Right atrium auricular region (tissue), 2 donors: ENCODE measurements at regions not wholly inside any gene's neighbourhood (a gene's known extent, or its start where the extent isn't known, plus 50 kb on each side); places are given as distances from the start of the nearest gene placed in this dataset.

Experiments
- DNase-seq: peaks from one replicate; pipeline ENCODE4 v3.0.0-alpha.2; 2019; ENCODE audit warnings: low spot score
- H3K27ac ChIP-seq, 2 donors: fragments of 200-600 bp; sonication (generic); 1 replicate in 1 of 2; 2 replicates in 1 of 2; pipeline ENCODE4 v1.5.1; 2016 to 2019
- H3K27me3 ChIP-seq, 2 donors: fragments of 200-600 bp; sonication (generic); one replicate each; pipeline versions ENCODE4 v1.5.1 to v1.6.0; 2017 to 2019
- H3K36me3 ChIP-seq: fragments of 200-600 bp; sonication (generic); one replicate; pipeline ENCODE4 v1.5.1; 2016
- H3K4me1 ChIP-seq, 2 donors: fragments of 200-600 bp; sonication (generic); one replicate each; pipeline versions ENCODE4 v1.5.1 to v1.6.0; 2017 to 2019
- H3K4me3 ChIP-seq, 2 donors: fragments of 200-600 bp; sonication (generic); 1 replicate in 1 of 2; 2 replicates in 1 of 2; pipeline ENCODE4 v1.5.1; 2017 to 2019; ENCODE audit warnings: mild to moderate bottlenecking in 1 of 2, moderate library complexity in 1 of 2
- H3K9me3 ChIP-seq, 2 donors: fragments of 200-600 bp; sonication (generic); one replicate each; pipeline ENCODE4 v1.5.1; 2019
- TF ChIP-seq, protein P1 (sequence below), 2 donors: fragments of 200-600 bp; sonication (generic); IDR thresholded peaks; one replicate each; pipeline ENCODE4 v1.5.1; 2019; ENCODE audit warnings: antibody characterized with exemption in 2 of 2

DNA sequence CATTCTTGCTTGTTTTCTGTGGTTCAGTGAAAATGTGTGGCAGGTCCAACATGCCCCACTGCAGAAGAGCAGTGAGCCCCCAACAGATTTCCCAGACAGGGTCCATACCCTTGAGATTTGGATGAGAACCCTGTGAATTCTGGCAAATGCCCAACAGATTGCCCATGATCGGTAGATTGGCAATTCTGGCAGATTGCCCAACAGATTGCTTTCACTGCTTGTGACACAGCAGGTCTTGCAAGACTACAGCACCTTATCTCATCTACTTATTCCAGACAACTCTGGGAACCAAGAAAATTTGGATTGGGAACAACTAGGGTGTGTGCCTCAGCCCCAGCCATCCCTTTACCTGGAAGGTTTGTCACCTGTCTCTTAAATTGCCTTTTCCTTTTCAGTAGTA lies 143.7 kb upstream of the COL1A2 start:
- Histone ChIP-seq H3K36me3 (no peaks in the 10 kb centered on the region), H3K9me3 (no peaks in the 10 kb centered on the region), H3K4me1 (no peaks in the 10 kb centered on the region), H3K4me3 (no peak overlapping the region), H3K27me3 (no peaks in the 10 kb centered on the region), H3K27ac (no peak overlapping the region)
- DNase-seq, result no peak
- TF ChIP-seq, protein P1, sequence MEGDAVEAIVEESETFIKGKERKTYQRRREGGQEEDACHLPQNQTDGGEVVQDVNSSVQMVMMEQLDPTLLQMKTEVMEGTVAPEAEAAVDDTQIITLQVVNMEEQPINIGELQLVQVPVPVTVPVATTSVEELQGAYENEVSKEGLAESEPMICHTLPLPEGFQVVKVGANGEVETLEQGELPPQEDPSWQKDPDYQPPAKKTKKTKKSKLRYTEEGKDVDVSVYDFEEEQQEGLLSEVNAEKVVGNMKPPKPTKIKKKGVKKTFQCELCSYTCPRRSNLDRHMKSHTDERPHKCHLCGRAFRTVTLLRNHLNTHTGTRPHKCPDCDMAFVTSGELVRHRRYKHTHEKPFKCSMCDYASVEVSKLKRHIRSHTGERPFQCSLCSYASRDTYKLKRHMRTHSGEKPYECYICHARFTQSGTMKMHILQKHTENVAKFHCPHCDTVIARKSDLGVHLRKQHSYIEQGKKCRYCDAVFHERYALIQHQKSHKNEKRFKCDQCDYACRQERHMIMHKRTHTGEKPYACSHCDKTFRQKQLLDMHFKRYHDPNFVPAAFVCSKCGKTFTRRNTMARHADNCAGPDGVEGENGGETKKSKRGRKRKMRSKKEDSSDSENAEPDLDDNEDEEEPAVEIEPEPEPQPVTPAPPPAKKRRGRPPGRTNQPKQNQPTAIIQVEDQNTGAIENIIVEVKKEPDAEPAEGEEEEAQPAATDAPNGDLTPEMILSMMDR (IDR thresholded peaks at IDR 0.05), result no peak

DNA sequence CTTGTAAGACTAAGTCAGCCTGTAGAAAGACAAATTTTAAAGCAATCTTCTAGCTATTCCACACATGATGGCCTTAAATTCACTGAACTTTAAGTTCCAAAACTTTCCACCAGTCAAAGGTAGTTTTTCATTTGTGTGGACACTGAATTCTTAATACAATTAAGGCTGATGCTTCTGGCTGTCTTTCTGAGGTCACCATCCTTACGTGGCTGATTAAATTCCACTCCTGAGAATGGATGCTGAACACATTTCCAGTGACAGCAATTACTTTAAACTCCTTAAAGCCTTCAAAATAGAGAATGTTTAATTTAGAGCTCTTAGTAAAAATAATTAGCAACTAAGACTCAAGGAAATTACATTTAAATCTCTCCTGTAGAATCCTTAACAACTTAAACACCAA lies 142.6 kb upstream of the COL1A2 start:
- Histone ChIP-seq H3K4me3 (no peak overlapping the region), H3K9me3 (no peaks in the 10 kb centered on the region), H3K27me3 (no peaks in the 10 kb centered on the region), H3K4me1 (no peaks in the 10 kb centered on the region), H3K27ac (no peak overlapping the region), H3K36me3 (no peaks in the 10 kb centered on the region)
- TF ChIP-seq, protein P1 (IDR thresholded peaks at IDR 0.05), result no peak
- no peak for DNase-seq

DNA sequence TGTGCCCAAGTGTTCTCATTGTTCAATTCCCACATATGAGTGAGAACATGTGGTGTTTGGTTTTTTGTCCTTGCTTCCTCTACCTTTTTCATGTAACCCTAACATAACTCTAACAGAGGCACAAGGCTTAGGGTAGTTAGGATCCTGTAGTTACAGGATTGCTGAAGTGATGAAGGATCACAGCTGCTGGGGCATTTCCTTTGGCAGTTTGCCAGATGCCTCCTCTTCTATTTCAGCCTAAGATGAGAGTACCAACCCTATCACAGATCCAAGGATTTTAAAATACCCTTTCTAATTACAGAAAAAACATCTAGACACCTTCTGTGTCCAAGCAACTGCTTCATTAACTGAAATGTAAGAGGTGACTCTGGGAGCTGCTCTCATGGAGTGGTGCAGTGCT lies 141.7 kb upstream of the COL1A2 start:
- DNase-seq, result no peak
- no peaks in the 10 kb centered on the region for H3K27me3 ChIP-seq
- no peaks in the 10 kb centered on the region for H3K4me1 ChIP-seq
- no peak overlapping the region for H3K4me3 ChIP-seq
- TF ChIP-seq, protein P1 (IDR thresholded peaks at IDR 0.05), result no peak
- H3K27ac ChIP-seq, result no peak overlapping the region
- no peaks in the 10 kb centered on the region for H3K36me3 ChIP-seq
- no peaks in the 10 kb centered on the region for H3K9me3 ChIP-seq

DNA sequence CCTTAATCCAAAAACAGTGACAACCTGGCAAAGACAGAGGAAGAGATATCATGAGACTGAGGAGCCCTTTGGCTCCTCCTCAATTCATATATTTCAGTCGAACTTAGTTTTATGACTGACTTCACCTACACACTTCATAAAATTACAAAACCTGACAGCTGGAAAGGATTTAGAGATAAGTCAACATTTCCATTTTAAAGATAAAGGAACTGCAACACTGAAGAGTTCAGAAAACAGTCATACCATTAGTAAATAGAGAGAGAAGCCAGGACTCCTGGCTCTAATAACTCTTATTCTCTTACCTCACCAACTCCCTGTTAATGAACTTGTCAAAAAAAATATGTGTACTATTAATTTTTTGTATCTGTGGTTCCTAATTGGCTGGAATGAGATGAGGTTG lies 141.0 kb upstream of the COL1A2 start:
- no peaks in the 10 kb centered on the region for H3K27me3 ChIP-seq
- no peaks in the 10 kb centered on the region for H3K36me3 ChIP-seq
- H3K4me1 ChIP-seq, result no peaks in the 10 kb centered on the region
- no peak for DNase-seq
- no peak overlapping the region for H3K27ac ChIP-seq
- H3K9me3 ChIP-seq, result no peaks in the 10 kb centered on the region
- no peak overlapping the region for H3K4me3 ChIP-seq
- TF ChIP-seq, protein P1 (IDR thresholded peaks at IDR 0.05), result no peak

DNA sequence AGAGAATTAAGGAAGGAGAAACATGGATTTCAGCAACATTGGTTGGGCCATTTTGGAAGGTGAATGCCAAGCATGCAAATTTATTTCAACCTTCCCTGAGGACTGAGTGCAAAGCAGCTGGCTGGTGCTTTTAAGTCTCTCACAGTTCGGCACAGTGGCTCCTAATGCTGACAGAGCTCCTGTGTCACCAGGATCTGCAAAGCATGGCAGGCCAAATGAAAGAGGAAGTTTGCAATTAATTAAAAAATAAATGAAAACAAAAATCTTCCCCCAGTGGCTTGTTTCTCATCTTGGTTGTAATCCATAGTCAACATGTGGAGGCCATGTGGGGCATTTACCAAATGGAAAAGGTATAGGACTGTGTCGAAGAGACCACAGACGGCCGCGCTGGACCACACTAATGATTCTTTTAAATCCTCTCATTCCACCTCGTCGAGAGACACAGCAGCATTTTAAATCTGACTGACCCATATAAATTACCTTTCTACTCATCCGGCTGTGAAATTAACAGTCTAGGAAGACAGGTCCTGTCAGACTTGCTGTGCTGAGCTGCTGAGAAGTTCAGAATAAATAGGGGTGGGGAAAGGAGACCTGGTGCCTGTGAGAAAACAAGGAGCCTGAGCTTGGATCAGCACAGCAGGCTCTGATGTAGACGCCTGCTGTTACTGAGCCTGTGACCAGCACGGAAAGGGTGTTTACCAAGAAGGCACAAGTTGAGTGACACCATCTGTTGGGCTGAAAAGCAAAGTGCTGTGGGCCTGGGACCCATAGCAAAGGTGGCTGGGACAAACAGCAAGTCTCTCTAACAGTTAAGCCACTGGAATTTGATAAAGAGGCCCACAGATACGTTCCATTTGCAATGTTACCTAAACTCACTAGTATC lies 136.0 kb upstream of the COL1A2 start:
- DNase-seq, result no peak
- Histone ChIP-seq H3K4me3 (no peak overlapping the region), H3K27ac (no peak overlapping the region), H3K4me1 (no peaks in the 10 kb centered on the region), H3K36me3 (no peaks in the 10 kb centered on the region), H3K27me3 (no peaks in the 10 kb centered on the region), H3K9me3 (no peaks in the 10 kb centered on the region)
- TF ChIP-seq, protein P1 (IDR thresholded peaks at IDR 0.05), result no peak

DNA sequence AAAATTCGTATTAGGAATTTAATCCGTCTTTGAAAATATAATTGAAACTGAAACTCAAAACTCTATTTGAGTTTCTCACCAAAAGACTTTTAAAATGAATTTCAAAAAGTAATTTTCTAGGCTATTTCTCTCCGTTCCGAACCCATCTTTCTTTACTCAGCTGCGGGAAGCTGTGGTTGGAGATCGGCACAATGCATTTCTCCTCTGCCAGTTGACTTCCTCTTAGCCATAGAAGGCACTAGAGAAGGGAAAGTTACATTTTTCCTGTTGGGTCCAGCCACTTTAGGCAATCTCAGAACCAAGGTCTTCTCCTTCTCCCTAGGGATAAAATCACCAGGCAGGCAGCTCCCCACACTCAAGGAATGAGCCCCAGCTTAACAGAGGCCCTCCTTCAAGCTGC lies 133.6 kb upstream of the COL1A2 start:
- Histone ChIP-seq H3K9me3 (no peaks in the 10 kb centered on the region), H3K4me1 (no peaks in the 10 kb centered on the region), H3K27me3 (no peaks in the 10 kb centered on the region), H3K27ac (no peak overlapping the region), H3K36me3 (no peaks in the 10 kb centered on the region), H3K4me3 (no peak overlapping the region)
- TF ChIP-seq, protein P1 (IDR thresholded peaks at IDR 0.05), result no peak
- DNase-seq, result no peak
